Colonic mucosa (tissue), 4 donors: ENCODE measurements at regions not wholly inside any gene's neighbourhood (a gene's known extent, or its start where the extent isn't known, plus 50 kb on each side); places are given as distances from the start of the nearest gene placed in this dataset.

ENCODE experiments used
- DNase-seq: peaks from one replicate; pipeline ENCODE4 v3.0.0-alpha.2; 2020
- H3K27ac ChIP-seq: fragments of 200-600 bp; one replicate; pipeline ENCODE4 v1.8.0; 2021
- H3K27me3 ChIP-seq: fragments of 200-600 bp; one replicate; pipeline ENCODE4 v1.8.0; 2021
- H3K36me3 ChIP-seq: fragments of 200-600 bp; one replicate; pipeline ENCODE4 v1.8.0; 2021
- H3K4me1 ChIP-seq: fragments of 200-600 bp; one replicate; pipeline ENCODE4 v1.8.0; 2021; ENCODE audit warnings: mild to moderate bottlenecking
- H3K4me3 ChIP-seq: fragments of 200-600 bp; one replicate; pipeline ENCODE4 v1.8.0; 2021
- H3K9ac ChIP-seq, 2 donors: one replicate each; pipeline ENCODE4 v1.7.0; 2013; ENCODE audit warnings: control low read depth in 2 of 2, low read depth in 2 of 2, low read length in 2 of 2
- H3K9me3 ChIP-seq: fragments of 200-600 bp; one replicate; pipeline ENCODE4 v1.8.0; 2021
- intact Hi-C: fragments of 100-400 bp; cut with DNase I; formaldehyde crosslinking; loops from one replicate; pipeline ENCODE4 v1.14.1; 2022
- TF ChIP-seq, protein P1 (sequence below): fragments of 200-600 bp; IDR thresholded peaks from one replicate; pipeline ENCODE4 v1.8.0; 2022; ENCODE audit warnings: antibody characterized with exemption, mild to moderate bottlenecking
- donor health status: healthy.
- donor health status: DM: no; HTN: no; CAD: no.
- donor health status: DM: no; HTN: no; CAD: no.

- TF ChIP-seq, protein P1, sequence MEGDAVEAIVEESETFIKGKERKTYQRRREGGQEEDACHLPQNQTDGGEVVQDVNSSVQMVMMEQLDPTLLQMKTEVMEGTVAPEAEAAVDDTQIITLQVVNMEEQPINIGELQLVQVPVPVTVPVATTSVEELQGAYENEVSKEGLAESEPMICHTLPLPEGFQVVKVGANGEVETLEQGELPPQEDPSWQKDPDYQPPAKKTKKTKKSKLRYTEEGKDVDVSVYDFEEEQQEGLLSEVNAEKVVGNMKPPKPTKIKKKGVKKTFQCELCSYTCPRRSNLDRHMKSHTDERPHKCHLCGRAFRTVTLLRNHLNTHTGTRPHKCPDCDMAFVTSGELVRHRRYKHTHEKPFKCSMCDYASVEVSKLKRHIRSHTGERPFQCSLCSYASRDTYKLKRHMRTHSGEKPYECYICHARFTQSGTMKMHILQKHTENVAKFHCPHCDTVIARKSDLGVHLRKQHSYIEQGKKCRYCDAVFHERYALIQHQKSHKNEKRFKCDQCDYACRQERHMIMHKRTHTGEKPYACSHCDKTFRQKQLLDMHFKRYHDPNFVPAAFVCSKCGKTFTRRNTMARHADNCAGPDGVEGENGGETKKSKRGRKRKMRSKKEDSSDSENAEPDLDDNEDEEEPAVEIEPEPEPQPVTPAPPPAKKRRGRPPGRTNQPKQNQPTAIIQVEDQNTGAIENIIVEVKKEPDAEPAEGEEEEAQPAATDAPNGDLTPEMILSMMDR, result no peak
- Histone ChIP-seq H3K9me3 (no peaks in the 10 kb centered on the region), H3K36me3 (no peaks in the 10 kb centered on the region), H3K27ac (no peak overlapping the region), H3K9ac (no peak overlapping the region), H3K4me1 (no peaks in the 10 kb centered on the region), H3K4me3 (no peak overlapping the region), H3K27me3 (no peaks in the 10 kb centered on the region)
- intact Hi-C loops, result no loop called here
- DNase-seq, result no peak
These were observed 161.7 kb downstream of the TSN start for GRCh38 chr2:121917143-121917542.

DNA sequence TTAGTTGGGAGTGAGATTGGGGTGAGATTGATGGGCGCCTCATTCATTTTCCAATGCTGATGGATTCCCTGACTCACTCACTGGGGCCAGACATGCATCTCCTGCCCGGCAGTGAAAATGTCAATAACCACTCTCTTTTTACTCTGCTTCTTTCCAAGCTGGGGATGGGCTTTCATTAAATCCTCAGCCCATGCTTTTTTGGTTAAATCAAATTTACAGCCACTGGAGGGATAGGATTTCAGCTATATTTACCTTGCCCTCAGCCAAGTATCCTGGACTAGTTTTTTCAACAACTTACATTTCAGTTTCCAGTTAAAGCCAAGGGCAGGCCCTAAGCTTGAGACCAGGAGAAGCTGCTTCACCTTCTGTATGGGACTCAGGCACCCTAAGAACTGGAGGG, 162.8 kb downstream of the TSN start:
- H3K9ac ChIP-seq, result no peak overlapping the region
- H3K4me1 ChIP-seq, result no peaks in the 10 kb centered on the region
- intact Hi-C loops, result no loop called here
- TF ChIP-seq, protein P1, result no peak
- no peaks in the 10 kb centered on the region for H3K36me3 ChIP-seq
- no peak overlapping the region for H3K4me3 ChIP-seq
- H3K27ac ChIP-seq, result no peak overlapping the region
- H3K27me3 ChIP-seq, result no peaks in the 10 kb centered on the region
- no peaks in the 10 kb centered on the region for H3K9me3 ChIP-seq
- no peak for DNase-seq

DNA sequence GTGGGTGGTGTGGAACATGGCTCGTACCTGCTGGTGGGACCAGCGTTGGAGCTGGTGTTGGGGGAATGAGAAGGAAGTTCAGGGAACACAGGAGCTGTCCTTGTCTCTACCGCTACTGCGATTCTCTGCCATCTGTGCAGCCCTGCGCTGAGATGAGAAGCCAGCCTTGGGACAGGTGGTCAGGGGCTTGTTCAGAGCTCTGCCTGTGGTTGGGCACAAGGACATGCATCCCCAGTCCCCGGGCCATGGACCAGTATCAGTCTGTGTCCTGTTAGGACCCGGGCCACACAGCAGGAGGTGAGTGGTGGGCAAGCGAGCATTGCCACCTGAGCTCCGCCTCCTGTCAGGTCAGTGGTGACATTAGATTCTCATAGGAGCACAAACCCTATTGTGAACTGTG, 164.4 kb downstream of the TSN start:
- intact Hi-C loops, result no loop called here
- H3K27me3 ChIP-seq, result no peaks in the 10 kb centered on the region
- no peak for DNase-seq
- H3K4me1 ChIP-seq, result no peaks in the 10 kb centered on the region
- H3K4me3 ChIP-seq, result no peak overlapping the region
- TF ChIP-seq, protein P1, result no peak
- H3K27ac ChIP-seq, result no peak overlapping the region
- H3K9me3 ChIP-seq, result no peaks in the 10 kb centered on the region
- no peaks in the 10 kb centered on the region for H3K36me3 ChIP-seq
- no peak overlapping the region for H3K9ac ChIP-seq

DNA sequence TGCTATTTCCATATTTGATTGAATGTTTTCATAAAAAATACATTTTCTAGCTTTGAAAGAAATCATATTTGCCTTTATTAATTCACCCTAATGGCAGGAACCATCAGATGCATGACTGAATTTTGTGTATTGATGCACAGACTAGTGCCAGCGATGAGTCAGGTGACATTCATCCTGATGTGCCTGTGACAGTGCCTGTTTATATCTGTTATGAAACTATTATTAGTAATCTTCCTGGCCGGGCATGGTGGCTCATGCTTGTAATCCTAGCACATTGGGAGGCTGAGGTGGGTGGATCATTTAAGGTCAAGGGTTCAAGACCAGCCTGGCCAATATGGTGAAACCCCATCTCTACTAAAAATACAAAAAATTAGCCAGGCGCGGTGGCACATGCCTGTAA, 170.0 kb downstream of the TSN start:
- H3K4me1 ChIP-seq, result no peaks in the 10 kb centered on the region
- H3K9me3 ChIP-seq, result no peaks in the 10 kb centered on the region
- no peaks in the 10 kb centered on the region for H3K36me3 ChIP-seq
- no peak for DNase-seq
- H3K9ac ChIP-seq, result no peak overlapping the region
- H3K27me3 ChIP-seq, result no peaks in the 10 kb centered on the region
- H3K4me3 ChIP-seq, result no peak overlapping the region
- TF ChIP-seq, protein P1, result no peak
- no peak overlapping the region for H3K27ac ChIP-seq
- intact Hi-C loops, result no loop called here

- no peaks in the 10 kb centered on the region for H3K9me3 ChIP-seq
- no peaks in the 10 kb centered on the region for H3K36me3 ChIP-seq
- TF ChIP-seq, protein P1, result no peak
- no peak for DNase-seq
- no peaks in the 10 kb centered on the region for H3K4me1 ChIP-seq
- intact Hi-C loops, result no loop called here
- no peak overlapping the region for H3K4me3 ChIP-seq
- H3K27me3 ChIP-seq, result no peaks in the 10 kb centered on the region
- H3K27ac ChIP-seq, result no peak overlapping the region
- no peak overlapping the region for H3K9ac ChIP-seq
These were observed 187.8 kb downstream of the TSN start for GRCh38 chr2:121943285-121943684.
